Sigmoid colon (tissue), 6 donors: ENCODE measurements at regions not wholly inside any gene's neighbourhood (a gene's known extent, or its start where the extent isn't known, plus 50 kb on each side); places are given as distances from the start of the nearest gene placed in this dataset.

ENCODE experiments used
- DNase-seq: peaks from one replicate; pipeline ENCODE4 v3.0.0-alpha.2; 2019
- H3K27ac ChIP-seq, 4 donors: fragments of 200-600 bp; sonication (generic); one replicate each; pipeline ENCODE4 v1.5.1; 2016 to 2019; ENCODE audit warnings: mild to moderate bottlenecking in 1 of 4
- H3K27me3 ChIP-seq, 3 donors: fragments of 200-600 bp; sonication (generic); one replicate each; pipeline ENCODE4 v1.5.1; 2019; ENCODE audit warnings: mild to moderate bottlenecking in 1 of 3
- H3K36me3 ChIP-seq, 4 donors: fragments of 200-600 bp; sonication (generic); one replicate each; pipeline ENCODE4 v1.5.1; 2016 to 2019
- H3K4me1 ChIP-seq, 4 donors: fragments of 200-600 bp; sonication (generic); one replicate each; pipeline ENCODE4 v1.5.1; 2017 to 2019
- H3K4me3 ChIP-seq, 4 donors: fragments of 200-600 bp; sonication (generic); one replicate each; pipeline ENCODE4 v1.5.1; 2017 to 2019; ENCODE audit warnings: mild to moderate bottlenecking in 2 of 4, moderate library complexity in 1 of 4
- H3K9me3 ChIP-seq, 4 donors: fragments of 200-600 bp in 3 of 4; sonication (generic) in 3 of 4; one replicate each; pipeline versions ENCODE4 v1.5.1 to v1.6.1; 2013 to 2019
- CTCF ChIP-seq, 4 experiments: fragments of 450-650 bp in 3 of 4; fragments of 200-600 bp in 1 of 4; IDR thresholded peaks; one replicate each; pipeline ENCODE4 v1.5.1; 2016 to 2019; ENCODE audit warnings: antibody characterized with exemption in 4 of 4, mild to moderate bottlenecking in 3 of 4, moderate library complexity in 2 of 4
- EP300 ChIP-seq, 4 donors: sonication (generic); formaldehyde crosslinking; IDR thresholded peaks; one replicate each; pipeline ENCODE4 v1.6.1; 2017; ENCODE audit warnings: antibody characterized with exemption in 4 of 4
- POLR2A ChIP-seq, 2 donors: fragments of 450-650 bp; IDR thresholded peaks; one replicate each; pipeline ENCODE4 v1.6.1; 2016; ENCODE audit warnings: antibody characterized with exemption in 2 of 2, mild to moderate bottlenecking in 2 of 2, moderate library complexity in 2 of 2
- POLR2AphosphoS5 ChIP-seq, 4 donors: sonication (generic); formaldehyde crosslinking; IDR thresholded peaks; one replicate each; pipeline ENCODE4 v1.6.1; 2017; ENCODE audit warnings: antibody characterized with exemption in 4 of 4
- WGBS, 2 donors: extraction: QIAGEN DNeasy Blood & Tissue Kit; methylation state at CpG; one replicate each; pipeline ENCODE4 v1.1.7; 2013; 5-methylcytosine and 5-hydroxymethylcytosine counted together
- intact Hi-C: fragments of 100-400 bp; cut with DNase I; formaldehyde crosslinking; loops from one replicate; pipeline ENCODE4 v1.15.1; 2023
- donor health status: healthy with polysubstance abuse.
- donor health status: healthy.

DNA sequence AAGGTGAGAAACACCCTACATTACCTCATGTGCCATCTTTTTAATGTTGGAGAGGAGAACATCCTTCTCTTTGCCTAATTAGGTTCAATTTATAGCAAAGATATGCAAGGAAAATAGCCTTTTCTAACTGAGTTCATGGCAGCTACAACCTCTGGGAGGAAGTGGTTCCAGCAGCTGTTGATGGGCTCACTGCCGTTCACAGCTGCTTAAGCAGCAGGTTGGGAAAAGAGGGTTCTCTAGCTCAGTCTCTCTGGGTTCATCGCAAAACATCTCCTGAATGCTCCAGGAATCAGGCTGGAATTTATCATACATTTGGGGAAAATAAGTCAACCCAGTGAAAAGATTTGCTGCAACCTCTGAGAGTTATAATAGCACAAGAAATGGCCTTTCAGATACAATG, 115.1 kb downstream of the UNC5CL start:
- intact Hi-C loops = no loop called here
- Histone ChIP-seq H3K4me1 (no peaks in the 10 kb centered on the region), H3K4me3 (no peak overlapping the region), H3K27ac (no peak overlapping the region), H3K27me3 (no peaks in the 10 kb centered on the region), H3K9me3 (no peaks in the 10 kb centered on the region), H3K36me3 (no peaks in the 10 kb centered on the region)
- DNase-seq = no peak
- 70 to 93% methylated on average over 2 of the region's 2 CpGs for WGBS, 2 donors
- no peak for TF ChIP-seq CTCF (IDR thresholded peaks at IDR 0.05)
- TF ChIP-seq EP300 (IDR thresholded peaks at IDR 0.05) = no peak
- no peak for TF ChIP-seq POLR2A (IDR thresholded peaks at IDR 0.05)
- no peak for TF ChIP-seq POLR2AphosphoS5 (IDR thresholded peaks at IDR 0.05)

- no peak for DNase-seq
- no peaks in the 10 kb centered on the region for H3K27me3 ChIP-seq
- no peaks in the 10 kb centered on the region for H3K4me1 ChIP-seq
- 94 to 97% methylated on average over 4 of the region's 4 CpGs for WGBS, 2 donors
- intact Hi-C loops = no loop called here
- H3K27ac ChIP-seq = no peak overlapping the region
- no peak overlapping the region for H3K4me3 ChIP-seq
- TF ChIP-seq POLR2AphosphoS5 (IDR thresholded peaks at IDR 0.05) = no peak
- no peak for TF ChIP-seq CTCF (IDR thresholded peaks at IDR 0.05)
- no peak for TF ChIP-seq EP300 (IDR thresholded peaks at IDR 0.05)
- no peak for TF ChIP-seq POLR2A (IDR thresholded peaks at IDR 0.05)
- no peaks in the 10 kb centered on the region for H3K9me3 ChIP-seq
- H3K36me3 ChIP-seq = no peaks in the 10 kb centered on the region
Measured at GRCh38 chr6:40923326-40923725, 115.7 kb downstream of the UNC5CL start.

DNA sequence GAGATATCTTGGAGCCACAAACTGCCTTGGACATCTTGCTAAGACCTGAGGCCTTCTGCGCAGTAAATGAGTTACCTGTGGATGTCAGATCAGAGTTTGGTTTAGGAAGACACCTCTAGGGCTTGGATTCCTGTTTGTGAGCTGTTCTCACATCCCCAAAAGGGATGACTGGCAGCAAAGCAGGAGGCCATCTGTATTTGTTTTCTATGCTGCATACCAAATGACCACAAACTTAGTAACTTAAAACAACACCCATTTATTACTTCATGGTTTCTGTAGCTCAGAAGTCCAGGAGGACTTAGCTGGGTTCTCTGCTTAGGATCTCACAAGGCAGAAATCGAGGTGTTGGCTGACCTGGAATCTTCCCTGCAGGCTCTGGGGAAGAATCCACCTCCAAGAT, 116.7 kb downstream of the UNC5CL start:
- DNase-seq = no peak
- no peaks in the 10 kb centered on the region for H3K9me3 ChIP-seq
- H3K27me3 ChIP-seq = no peaks in the 10 kb centered on the region
- H3K4me1 ChIP-seq = peaks cover 0 to 3% (median under 1%) of the 10 kb centered on the region in 4 donors
- 84% methylated on average over 2 of the region's 2 CpGs for WGBS, 2 donors
- intact Hi-C loops = no loop called here
- no peak overlapping the region for H3K4me3 ChIP-seq
- H3K27ac ChIP-seq = no peak overlapping the region
- no peak for TF ChIP-seq EP300 (IDR thresholded peaks at IDR 0.05)
- TF ChIP-seq POLR2AphosphoS5 (IDR thresholded peaks at IDR 0.05) = no peak
- no peak for TF ChIP-seq CTCF (IDR thresholded peaks at IDR 0.05)
- TF ChIP-seq POLR2A (IDR thresholded peaks at IDR 0.05) = no peak
- H3K36me3 ChIP-seq = no peaks in the 10 kb centered on the region

DNA sequence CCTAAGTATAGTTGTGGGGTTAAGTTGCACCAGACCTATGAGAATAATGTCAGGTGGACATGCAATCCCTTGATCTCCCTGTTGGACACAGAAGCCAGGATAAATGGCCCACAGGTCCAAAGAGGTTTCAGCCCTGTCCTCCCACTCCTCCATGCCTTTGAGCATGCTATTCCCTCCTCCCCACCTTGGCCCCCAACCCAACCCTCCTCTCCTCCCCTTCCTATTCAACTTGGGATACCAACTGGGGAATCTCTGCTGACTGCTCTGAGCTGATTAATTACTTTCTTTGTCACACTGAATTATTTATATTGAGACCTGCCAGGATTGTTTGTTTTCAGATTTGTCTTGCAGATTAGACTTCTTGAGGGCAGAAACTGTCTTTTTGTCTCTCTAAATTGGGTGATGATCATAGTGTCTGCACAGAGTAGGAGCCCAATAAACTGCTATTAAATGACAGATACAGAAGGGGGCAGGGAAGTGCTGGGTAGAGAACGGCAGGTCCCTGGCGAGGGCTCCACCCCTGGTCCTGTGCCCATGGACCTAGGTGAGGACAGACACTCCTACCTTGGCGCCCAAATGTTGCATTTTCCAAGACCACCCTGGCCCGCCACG, 120.9 kb downstream of the UNC5CL start:
- Histone ChIP-seq H3K27me3 (no peaks in the 10 kb centered on the region), H3K27ac (no peak overlapping the region), H3K9me3 (no peaks in the 10 kb centered on the region), H3K4me3 (no peak overlapping the region), H3K36me3 (no peaks in the 10 kb centered on the region), H3K4me1 (peaks cover 0 to 22% (median 17%) of the 10 kb centered on the region in 4 donors)
- intact Hi-C loops = no loop called here
- 82 to 84% methylated on average over 5 of the region's 5 CpGs for WGBS, 2 donors
- TF ChIP-seq CTCF (IDR thresholded peaks at IDR 0.05) (no peak), EP300 (IDR thresholded peaks at IDR 0.05) (no peak), POLR2A (IDR thresholded peaks at IDR 0.05) (no peak), POLR2AphosphoS5 (IDR thresholded peaks at IDR 0.05) (no peak)
- no peak for DNase-seq

- WGBS, 2 donors = 78 to 90% methylated on average over 3 of the region's 3 CpGs
- no peak overlapping the region for H3K4me3 ChIP-seq
- intact Hi-C loops = no loop called here
- no peak for TF ChIP-seq POLR2AphosphoS5 (IDR thresholded peaks at IDR 0.05)
- TF ChIP-seq EP300 (IDR thresholded peaks at IDR 0.05) = no peak
- TF ChIP-seq CTCF (IDR thresholded peaks at IDR 0.05) = no peak
- TF ChIP-seq POLR2A (IDR thresholded peaks at IDR 0.05) = no peak
- H3K36me3 ChIP-seq = no peaks in the 10 kb centered on the region
- no peak overlapping the region for H3K27ac ChIP-seq
- no peaks in the 10 kb centered on the region for H3K27me3 ChIP-seq
- H3K9me3 ChIP-seq = no peaks in the 10 kb centered on the region
- DNase-seq = no peak
- H3K4me1 ChIP-seq = peaks cover 0 to 22% (median 17%) of the 10 kb centered on the region in 4 donors
Measured at GRCh38 chr6:40917603-40918002, 121.4 kb downstream of the UNC5CL start.
